ENCODE measurements at regions not wholly inside any gene's neighbourhood (a gene's known extent, or its start where the extent isn't known, plus 50 kb on each side); places are given as distances from the start of the nearest gene placed in this dataset.

- no peak for TF ChIP-seq CTCF (IDR thresholded peaks at IDR 0.05)
- no peak for TF ChIP-seq POLR2A (IDR thresholded peaks at IDR 0.05)
Measured at GRCh38 chr3:154889227-154889634, 190.9 kb upstream of the MME start.
